ENCODE measurements at regions not wholly inside any gene's neighbourhood (a gene's known extent, or its start where the extent isn't known, plus 50 kb on each side); places are given as distances from the start of the nearest gene placed in this dataset.
"Not testable (repeated sequence)": the region's sequence is repeated elsewhere in the genome, so short reads cannot be mapped to it uniquely, and the experiment has no call there.

DNA sequence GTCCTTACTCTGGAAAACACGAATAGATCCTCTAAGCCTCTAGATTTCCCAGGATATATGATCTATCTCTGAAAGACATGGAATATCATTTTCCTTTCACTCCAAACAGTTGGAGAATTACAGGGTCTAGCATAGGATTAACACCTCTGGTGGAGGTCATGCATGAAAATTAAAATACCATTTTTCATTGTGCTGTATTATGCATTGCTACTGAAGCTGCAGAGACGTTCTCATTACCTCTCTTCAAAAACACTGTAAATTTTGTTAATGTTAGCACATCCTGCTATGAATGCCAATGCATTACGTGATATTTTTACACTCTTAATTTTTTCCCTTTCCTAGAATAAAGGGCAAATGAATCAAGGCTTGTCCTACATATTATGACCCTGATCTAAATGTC, 558.6 kb downstream of the TBC1D32 start:
- DNase-seq (ENCODE audit: extremely low read depth, low read depth), result no peak
- TF ChIP-seq, protein P1, sequence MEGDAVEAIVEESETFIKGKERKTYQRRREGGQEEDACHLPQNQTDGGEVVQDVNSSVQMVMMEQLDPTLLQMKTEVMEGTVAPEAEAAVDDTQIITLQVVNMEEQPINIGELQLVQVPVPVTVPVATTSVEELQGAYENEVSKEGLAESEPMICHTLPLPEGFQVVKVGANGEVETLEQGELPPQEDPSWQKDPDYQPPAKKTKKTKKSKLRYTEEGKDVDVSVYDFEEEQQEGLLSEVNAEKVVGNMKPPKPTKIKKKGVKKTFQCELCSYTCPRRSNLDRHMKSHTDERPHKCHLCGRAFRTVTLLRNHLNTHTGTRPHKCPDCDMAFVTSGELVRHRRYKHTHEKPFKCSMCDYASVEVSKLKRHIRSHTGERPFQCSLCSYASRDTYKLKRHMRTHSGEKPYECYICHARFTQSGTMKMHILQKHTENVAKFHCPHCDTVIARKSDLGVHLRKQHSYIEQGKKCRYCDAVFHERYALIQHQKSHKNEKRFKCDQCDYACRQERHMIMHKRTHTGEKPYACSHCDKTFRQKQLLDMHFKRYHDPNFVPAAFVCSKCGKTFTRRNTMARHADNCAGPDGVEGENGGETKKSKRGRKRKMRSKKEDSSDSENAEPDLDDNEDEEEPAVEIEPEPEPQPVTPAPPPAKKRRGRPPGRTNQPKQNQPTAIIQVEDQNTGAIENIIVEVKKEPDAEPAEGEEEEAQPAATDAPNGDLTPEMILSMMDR (IDR thresholded peaks at IDR 0.05; ENCODE audit: low read depth, low read length), result no peak

DNA sequence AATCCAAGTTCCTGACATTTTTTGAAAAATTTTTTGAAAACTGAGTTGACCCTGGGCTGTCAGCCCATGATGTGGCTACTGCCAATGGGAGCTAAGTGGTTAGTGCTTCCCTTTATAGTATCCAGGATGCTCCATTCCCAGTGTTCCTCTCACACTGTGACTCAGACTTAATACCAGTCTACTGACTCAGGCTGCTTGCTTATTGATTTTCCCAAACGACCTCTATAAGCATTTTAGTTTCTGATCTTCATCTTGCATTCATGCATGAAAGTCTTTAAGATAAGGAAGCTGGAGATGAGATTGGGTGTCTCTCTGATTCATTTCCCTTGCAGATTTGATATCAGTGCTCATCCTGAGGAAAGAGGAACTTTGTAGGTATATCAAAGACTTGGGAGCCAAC, 560.0 kb downstream of the TBC1D32 start:
- TF ChIP-seq, protein P1 (IDR thresholded peaks at IDR 0.05; ENCODE audit: low read depth, low read length), result no peak
- DNase-seq (ENCODE audit: extremely low read depth, low read depth), result no peak

DNA sequence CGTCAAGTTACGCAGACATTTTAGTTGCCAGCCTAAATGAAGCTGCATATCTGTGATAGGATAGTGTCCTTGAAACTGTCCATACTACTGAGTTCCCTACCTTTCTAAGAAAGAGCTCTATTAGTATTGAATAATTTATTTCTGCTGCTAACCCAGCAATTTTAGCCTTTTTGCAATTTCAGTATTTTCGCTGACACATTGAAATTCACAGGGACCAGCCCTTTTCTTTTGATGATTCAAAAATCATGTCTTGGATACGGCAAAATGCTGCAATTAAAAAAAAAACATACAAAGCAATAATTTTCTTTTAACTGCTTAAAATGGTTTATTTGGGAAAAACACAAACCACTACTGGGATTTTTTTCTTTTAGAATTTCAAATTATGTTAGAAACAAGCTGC, 563.3 kb downstream of the TBC1D32 start:
- TF ChIP-seq, protein P1 (IDR thresholded peaks at IDR 0.05; ENCODE audit: low read depth, low read length), result no peak
- no peak for DNase-seq (ENCODE audit: extremely low read depth, low read depth)

DNA sequence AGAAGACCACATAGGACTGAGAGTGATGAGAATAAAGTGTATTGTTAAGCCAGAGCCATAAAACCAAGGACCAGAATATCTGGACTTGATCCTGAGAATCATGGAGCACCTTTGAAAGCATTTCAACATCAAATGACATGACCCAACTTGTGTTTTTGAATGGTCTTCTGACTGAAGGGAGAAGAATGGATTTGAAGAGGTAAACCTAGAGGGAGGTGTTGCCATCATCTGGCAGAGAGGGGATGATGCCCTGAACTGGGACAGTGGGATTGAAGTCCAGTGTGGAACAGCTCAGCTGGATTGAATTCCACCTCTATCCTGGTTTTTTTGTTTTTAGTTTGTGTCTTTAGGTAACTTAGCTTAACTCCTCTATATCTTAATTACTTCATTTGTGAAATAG, 570.0 kb downstream of the TBC1D32 start:
- TF ChIP-seq, protein P1 (IDR thresholded peaks at IDR 0.05; ENCODE audit: low read depth, low read length), result no peak
- DNase-seq (ENCODE audit: extremely low read depth, low read depth), result no peak

DNA sequence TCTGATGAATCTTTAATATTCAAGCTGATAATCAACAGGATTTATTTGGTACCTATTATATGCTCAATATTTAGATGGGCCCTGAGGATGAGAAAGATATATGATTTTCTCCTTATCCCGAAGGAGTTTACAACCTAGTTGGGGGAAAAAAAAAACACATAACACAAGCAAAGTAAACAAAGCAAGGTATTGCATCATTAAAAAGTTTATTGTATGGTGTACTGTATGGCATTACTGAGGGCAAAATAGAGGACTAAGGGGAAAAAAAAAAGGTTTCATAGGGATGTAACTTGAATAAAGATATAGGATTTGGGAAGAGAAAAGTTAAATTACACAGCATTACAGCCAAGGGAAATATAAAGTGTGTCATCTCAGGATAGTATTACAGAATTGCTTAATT, 574.7 kb downstream of the TBC1D32 start:
- no peak for DNase-seq (ENCODE audit: extremely low read depth, low read depth)
- TF ChIP-seq, protein P1 (IDR thresholded peaks at IDR 0.05; ENCODE audit: low read depth, low read length), result no peak

DNA sequence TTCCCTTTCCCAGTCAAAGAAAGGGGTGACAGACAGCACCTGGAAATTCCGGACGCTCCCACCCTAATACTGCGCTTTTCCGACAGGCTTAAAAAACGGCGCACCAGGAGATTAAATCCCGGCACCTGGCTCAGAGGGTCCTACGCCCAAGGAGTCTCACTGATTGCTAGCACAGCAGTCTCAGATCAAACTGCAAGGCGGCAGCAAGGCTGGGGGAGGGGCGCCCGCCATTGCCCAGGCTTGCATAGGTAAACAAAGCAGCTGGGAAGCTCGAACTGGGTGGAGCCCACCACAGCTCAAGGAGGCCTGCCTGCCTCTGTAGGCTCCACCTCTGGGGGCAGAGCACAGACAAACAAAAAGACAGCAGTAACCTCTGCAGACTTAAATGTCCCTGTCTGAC, 585.7 kb downstream of the TBC1D32 start:
- DNase-seq (ENCODE audit: extremely low read depth, low read depth), result not testable (repeated sequence)

DNA sequence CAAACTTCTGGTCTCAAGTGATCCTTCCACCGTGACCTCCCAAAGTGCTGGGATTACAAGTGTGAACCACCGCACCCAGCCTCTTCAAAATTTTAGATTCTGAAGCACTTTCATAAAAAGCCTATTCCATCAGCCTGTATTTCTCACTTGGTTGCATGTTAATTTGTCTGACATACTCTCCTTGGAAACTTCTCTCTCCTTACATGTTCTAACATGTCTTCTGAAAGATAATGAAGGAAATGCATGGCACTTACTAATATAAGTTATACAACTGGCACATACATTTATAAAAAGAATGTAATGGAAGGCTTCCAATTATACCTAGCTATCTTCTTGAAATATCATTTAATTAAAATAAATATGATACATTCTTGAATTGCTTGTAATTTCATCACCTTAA, 597.5 kb downstream of the TBC1D32 start:
- TF ChIP-seq, protein P1 (IDR thresholded peaks at IDR 0.05; ENCODE audit: low read depth, low read length), result no peak
- DNase-seq (ENCODE audit: extremely low read depth, low read depth), result no peak

DNA sequence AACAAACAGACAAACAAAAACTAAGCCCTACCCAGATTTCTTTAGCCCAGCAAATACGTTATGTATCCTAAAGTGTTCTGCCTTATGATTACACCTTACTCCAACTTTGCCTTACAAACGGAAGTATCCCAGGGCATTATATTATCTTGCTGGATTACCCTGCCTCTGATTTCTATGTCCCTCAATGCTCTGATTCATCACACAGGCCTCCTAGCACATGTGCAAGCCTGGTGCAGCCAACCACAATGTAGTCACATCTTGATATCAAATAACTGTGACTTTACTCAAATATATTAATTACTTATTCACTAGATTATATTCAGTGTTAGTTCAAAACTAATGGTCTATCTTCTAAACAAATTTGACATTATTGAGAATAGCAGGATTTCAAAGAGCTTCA, 598.6 kb downstream of the TBC1D32 start:
- TF ChIP-seq, protein P1 (IDR thresholded peaks at IDR 0.05; ENCODE audit: low read depth, low read length), result no peak
- no peak for DNase-seq (ENCODE audit: extremely low read depth, low read depth)

Measured in AG09319 (cell line).